ENCODE measurements at regions not wholly inside any gene's neighbourhood (a gene's known extent, or its start where the extent isn't known, plus 50 kb on each side); places are given as distances from the start of the nearest gene placed in this dataset.

DNA sequence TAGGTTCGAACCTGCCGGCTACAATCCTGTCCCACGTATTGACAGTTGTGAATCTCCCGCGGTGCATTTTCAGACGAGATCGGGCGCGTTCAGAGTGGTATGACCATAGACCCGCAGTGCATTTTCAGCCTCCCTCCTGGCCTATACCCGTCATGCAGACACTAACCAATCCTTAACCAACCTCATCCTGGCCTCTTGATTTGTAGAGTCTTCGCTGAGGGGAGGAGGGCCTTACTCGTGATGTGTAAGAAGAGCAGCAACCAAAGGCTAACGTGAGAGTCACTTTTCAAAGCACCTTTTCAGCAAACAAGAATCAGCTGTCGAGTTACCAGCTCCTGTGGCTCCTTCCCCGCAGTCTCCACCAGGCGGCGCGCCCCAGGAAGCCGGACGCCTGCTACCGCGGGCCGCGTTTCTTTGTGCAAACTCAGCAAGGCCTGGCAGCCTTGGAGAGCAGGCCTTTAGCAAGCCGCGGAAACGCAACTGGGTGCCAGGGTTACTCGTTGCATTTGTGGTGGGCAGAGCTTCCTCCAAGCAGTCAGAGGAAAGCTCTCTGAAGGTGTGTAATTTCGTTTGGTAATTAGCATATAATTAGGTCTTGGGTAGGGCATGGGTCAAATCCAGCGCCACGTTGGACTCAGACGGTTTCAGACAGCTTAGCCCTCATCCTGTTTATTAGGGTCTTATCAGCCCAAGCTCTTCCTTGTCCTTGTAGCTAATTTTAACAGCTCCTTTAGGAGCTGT, 139.8 kb downstream of the OR2B2 start (continued):
- TF ChIP-seq, protein P1, sequence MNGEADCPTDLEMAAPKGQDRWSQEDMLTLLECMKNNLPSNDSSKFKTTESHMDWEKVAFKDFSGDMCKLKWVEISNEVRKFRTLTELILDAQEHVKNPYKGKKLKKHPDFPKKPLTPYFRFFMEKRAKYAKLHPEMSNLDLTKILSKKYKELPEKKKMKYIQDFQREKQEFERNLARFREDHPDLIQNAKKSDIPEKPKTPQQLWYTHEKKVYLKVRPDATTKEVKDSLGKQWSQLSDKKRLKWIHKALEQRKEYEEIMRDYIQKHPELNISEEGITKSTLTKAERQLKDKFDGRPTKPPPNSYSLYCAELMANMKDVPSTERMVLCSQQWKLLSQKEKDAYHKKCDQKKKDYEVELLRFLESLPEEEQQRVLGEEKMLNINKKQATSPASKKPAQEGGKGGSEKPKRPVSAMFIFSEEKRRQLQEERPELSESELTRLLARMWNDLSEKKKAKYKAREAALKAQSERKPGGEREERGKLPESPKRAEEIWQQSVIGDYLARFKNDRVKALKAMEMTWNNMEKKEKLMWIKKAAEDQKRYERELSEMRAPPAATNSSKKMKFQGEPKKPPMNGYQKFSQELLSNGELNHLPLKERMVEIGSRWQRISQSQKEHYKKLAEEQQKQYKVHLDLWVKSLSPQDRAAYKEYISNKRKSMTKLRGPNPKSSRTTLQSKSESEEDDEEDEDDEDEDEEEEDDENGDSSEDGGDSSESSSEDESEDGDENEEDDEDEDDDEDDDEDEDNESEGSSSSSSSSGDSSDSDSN (CRISPR knock-in tag; IDR thresholded peaks at IDR 0.05): peak; percentile 78
- TF ChIP-seq TFDP1 (CRISPR knock-in tag; IDR thresholded peaks at IDR 0.05; ENCODE audit: borderline replicate concordance) (peak; percentile 85; the same call in 1 of the 2 replicates), MXI1 (IDR thresholded peaks at IDR 0.05; ENCODE audit: borderline replicate concordance, low read depth, low read length) (no peak), RNF2 (conservative IDR thresholded peaks at IDR 0.05; ENCODE audit: low read depth) (peak; percentile 78; the same call in 1 of the 2 replicates), CEBPB (IDR thresholded peaks at IDR 0.05; ENCODE audit: borderline replicate concordance, low read depth, low read length) (no peak), ARID5B (CRISPR knock-in tag; IDR thresholded peaks at IDR 0.05) (peak; percentile 86), ZNF614 (CRISPR knock-in tag; IDR thresholded peaks at IDR 0.05; ENCODE audit: borderline replicate concordance) (peak; percentile 74; the same call in 1 of the 2 replicates), ZBTB26 (CRISPR knock-in tag; IDR thresholded peaks at IDR 0.05; ENCODE audit: borderline replicate concordance) (0 out of 2 replicates have a peak, but pooled peaks have one; percentile 35), ZNF850 (CRISPR knock-in tag; conservative IDR thresholded peaks at IDR 0.05) (no peak), NFYC (CRISPR knock-in tag; IDR thresholded peaks at IDR 0.05) (no peak)
- TF ChIP-seq, protein P2, sequence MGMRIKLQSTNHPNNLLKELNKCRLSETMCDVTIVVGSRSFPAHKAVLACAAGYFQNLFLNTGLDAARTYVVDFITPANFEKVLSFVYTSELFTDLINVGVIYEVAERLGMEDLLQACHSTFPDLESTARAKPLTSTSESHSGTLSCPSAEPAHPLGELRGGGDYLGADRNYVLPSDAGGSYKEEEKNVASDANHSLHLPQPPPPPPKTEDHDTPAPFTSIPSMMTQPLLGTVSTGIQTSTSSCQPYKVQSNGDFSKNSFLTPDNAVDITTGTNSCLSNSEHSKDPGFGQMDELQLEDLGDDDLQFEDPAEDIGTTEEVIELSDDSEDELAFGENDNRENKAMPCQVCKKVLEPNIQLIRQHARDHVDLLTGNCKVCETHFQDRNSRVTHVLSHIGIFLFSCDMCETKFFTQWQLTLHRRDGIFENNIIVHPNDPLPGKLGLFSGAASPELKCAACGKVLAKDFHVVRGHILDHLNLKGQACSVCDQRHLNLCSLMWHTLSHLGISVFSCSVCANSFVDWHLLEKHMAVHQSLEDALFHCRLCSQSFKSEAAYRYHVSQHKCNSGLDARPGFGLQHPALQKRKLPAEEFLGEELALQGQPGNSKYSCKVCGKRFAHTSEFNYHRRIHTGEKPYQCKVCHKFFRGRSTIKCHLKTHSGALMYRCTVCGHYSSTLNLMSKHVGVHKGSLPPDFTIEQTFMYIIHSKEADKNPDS (CRISPR knock-in tag; IDR thresholded peaks at IDR 0.05): peak; percentile 47; the same call in 1 of the 2 replicates
- TF ChIP-seq, protein P3, sequence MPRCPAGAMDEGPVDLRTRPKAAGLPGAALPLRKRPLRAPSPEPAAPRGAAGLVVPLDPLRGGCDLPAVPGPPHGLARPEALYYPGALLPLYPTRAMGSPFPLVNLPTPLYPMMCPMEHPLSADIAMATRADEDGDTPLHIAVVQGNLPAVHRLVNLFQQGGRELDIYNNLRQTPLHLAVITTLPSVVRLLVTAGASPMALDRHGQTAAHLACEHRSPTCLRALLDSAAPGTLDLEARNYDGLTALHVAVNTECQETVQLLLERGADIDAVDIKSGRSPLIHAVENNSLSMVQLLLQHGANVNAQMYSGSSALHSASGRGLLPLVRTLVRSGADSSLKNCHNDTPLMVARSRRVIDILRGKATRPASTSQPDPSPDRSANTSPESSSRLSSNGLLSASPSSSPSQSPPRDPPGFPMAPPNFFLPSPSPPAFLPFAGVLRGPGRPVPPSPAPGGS (CRISPR knock-in tag; IDR thresholded peaks at IDR 0.05): peak; percentile 84

All from HepG2 (cell line).